Muscle of leg (tissue), 3 donors: ENCODE measurements at regions not wholly inside any gene's neighbourhood (a gene's known extent, or its start where the extent isn't known, plus 50 kb on each side); places are given as distances from the start of the nearest gene placed in this dataset.

Source experiments
- DNase-seq: peaks from one replicate; pipeline ENCODE4 v3.0.0; 2013
- H3K27ac ChIP-seq: one replicate; pipeline ENCODE4 v1.5.1; 2013; ENCODE audit warnings: mild to moderate bottlenecking, low read length, control low read depth
- H3K27me3 ChIP-seq: one replicate; pipeline ENCODE4 v1.6.1; 2013; ENCODE audit warnings: low read length; ENCODE audit not compliant: control insufficient read depth, insufficient read depth
- H3K36me3 ChIP-seq: one replicate; pipeline ENCODE4 v1.6.1; 2013; ENCODE audit warnings: low read length; ENCODE audit not compliant: control insufficient read depth, insufficient read depth
- H3K4me1 ChIP-seq: one replicate; pipeline ENCODE4 v1.6.1; 2013; ENCODE audit warnings: low read length; ENCODE audit not compliant: control insufficient read depth, insufficient read depth
- H3K4me3 ChIP-seq: one replicate; pipeline ENCODE4 v1.5.1; 2013; ENCODE audit warnings: low read length, control low read depth
- H3K9me3 ChIP-seq: replicated peaks from 2 replicates; pipeline ENCODE4 v1.6.1; 2013; ENCODE audit warnings: low read depth, low read length; ENCODE audit not compliant: control insufficient read depth
- WGBS: methylation state at CpG from one replicate; pipeline ENCODE4 v1.1.5; 2013; ENCODE audit warnings: missing lambda C conversion rate; ENCODE audit not compliant: insufficient coverage; 5-methylcytosine and 5-hydroxymethylcytosine counted together

DNA sequence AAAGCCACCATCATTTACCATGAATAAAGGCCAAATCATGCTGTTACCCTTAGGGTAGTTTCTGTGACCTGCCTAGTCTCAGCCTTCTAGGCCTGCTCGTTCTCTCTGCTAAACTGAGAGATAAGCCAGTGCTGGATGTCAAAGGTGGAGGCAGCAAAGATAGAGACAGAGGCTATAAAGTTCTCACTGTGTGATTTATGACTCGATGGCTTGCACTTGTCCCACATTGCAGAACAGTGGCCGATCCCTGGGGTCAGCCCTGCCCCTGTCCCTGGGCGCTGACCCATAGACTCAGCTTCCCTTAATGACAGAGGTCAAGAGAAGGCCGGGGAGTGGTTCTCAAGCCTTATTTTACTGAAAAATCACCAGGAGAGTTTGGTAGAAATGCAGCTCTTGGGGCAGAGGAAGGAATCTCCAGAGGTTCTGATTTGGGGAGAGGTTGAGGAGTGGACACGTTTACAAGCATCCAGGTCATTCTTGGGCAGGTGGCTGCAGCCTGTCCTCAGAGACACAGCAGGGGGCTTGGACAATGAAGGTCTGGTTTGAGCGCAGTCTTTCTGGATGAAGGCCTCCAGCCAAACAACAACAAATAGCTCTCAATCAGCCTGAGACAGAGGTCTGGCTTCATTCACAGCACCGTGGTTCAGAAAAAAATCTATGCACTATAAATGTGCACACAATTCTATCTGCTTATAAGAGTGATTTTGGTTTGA lies 143.5 kb downstream of the ACKR3 start:
- 75% methylated on average over 3 of the region's 8 CpGs for WGBS

DNA sequence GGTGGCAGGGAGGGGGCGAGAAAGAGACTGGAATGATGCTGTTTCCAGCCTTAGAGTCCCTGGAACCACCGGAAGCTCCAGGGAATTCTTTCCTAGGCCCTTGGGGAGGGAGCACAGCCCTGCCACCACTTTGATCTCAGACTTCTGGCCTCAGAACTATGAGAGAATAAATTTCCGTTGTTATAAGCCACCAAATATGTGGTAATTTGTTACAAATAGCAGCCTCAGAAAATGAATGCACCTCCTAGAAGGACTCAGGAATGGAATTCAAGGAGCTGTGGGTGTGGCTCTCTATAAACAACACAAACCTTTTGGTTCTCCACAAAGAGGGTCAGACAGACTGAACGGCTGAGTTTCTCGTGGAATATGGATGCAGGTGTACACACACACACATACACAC lies 144.5 kb downstream of the ACKR3 start:
- DNase-seq, result no peak
- peaks cover 10% of the 10 kb centered on the region for H3K27me3 ChIP-seq
- WGBS, result 53% methylated on average over 2 of the region's 5 CpGs
- no peak overlapping the region for H3K27ac ChIP-seq
- H3K4me3 ChIP-seq, result no peak overlapping the region
- H3K4me1 ChIP-seq, result no peaks in the 10 kb centered on the region
- no peaks in the 10 kb centered on the region for H3K36me3 ChIP-seq
- no peaks in the 10 kb centered on the region for H3K9me3 ChIP-seq

More for the DNA sequence above, 143.5 kb downstream of the ACKR3 start:
- H3K36me3 ChIP-seq, result no peaks in the 10 kb centered on the region
- H3K4me1 ChIP-seq, result no peaks in the 10 kb centered on the region
- H3K4me3 ChIP-seq, result no peak overlapping the region
- H3K27ac ChIP-seq, result no peak overlapping the region
- DNase-seq, result no peak
- peaks cover 8% of the 10 kb centered on the region for H3K27me3 ChIP-seq
- no peaks in the 10 kb centered on the region for H3K9me3 ChIP-seq

DNA sequence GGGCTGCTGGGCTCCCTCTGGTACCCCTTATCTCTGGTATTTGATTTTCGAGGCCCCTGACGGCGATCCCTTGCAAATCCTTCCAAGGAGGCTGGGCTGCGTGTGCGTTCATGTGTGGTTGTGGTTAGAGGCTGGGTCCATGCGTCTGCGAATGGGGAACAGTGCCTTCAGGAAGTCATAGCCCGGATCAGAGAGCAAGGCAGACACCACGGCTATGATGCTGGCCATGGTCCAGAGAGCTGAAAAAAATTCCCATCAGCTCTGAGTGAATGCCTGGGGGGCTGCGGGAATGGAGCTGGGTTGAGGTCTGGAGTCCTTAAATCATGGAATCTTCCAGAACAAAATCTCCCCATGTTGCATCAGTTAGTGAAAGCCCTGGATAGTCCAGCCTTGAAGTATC lies 145.5 kb downstream of the ACKR3 start:
- no peaks in the 10 kb centered on the region for H3K36me3 ChIP-seq
- H3K4me3 ChIP-seq, result no peak overlapping the region
- DNase-seq, result peak; percentile 33
- peaks cover 10% of the 10 kb centered on the region for H3K27me3 ChIP-seq
- no peaks in the 10 kb centered on the region for H3K9me3 ChIP-seq
- 49% methylated on average over 9 of the region's 10 CpGs for WGBS
- H3K27ac ChIP-seq, result no peak overlapping the region
- H3K4me1 ChIP-seq, result no peaks in the 10 kb centered on the region

DNA sequence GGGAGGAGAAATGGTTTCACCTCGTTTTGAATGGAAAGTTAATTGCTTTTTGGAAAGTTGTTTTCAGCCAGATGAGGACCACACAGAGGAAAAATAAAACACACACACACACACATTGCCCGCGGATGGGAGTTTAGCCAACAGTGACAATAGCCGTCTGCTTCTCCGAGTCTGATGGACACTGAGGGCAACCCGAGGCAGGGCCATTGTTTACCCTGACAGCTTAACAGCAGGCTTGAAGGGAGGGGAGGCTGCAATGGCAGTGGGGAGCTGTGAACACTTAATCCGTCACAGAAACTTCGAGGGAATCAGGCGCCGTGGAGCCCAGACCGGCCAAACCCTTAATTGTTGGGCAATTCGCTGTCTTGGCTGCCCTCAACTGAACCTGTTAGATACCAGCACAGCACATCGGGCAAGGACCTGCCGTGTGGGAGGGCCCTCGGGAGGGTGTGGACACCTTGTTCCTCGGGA lies 145.9 kb downstream of the ACKR3 start:
- 43% methylated on average over 10 of the region's 16 CpGs for WGBS
- Histone ChIP-seq H3K4me3 (no peak overlapping the region), H3K9me3 (no peaks in the 10 kb centered on the region), H3K27ac (no peak overlapping the region), H3K27me3 (peaks cover 10% of the 10 kb centered on the region), H3K4me1 (no peaks in the 10 kb centered on the region), H3K36me3 (no peaks in the 10 kb centered on the region)
- DNase-seq, result no peak

DNA sequence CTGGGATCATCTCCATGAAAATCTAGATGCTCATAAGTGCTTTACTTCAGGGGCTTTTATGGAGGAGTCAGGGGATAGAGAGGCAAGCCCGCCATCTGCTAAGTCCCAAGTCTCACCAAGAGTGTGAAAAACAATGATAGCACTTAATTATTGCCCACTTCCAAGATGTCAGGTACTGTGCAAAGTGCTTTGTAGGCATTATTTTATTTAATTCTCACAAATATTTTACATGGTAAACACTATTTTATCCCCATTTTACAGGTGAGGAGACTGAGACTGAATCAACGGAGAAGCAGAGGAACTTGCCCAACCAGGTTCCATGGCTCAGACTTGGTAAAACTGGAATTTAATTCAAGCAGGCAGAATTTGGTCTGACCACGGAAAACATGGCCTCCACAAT lies 147.5 kb downstream of the ACKR3 start:
- Histone ChIP-seq H3K27me3 (peaks cover 10% of the 10 kb centered on the region), H3K4me1 (no peaks in the 10 kb centered on the region)
- no CpG with 5 or more reads among the region's 3 CpGs for WGBS

DNA sequence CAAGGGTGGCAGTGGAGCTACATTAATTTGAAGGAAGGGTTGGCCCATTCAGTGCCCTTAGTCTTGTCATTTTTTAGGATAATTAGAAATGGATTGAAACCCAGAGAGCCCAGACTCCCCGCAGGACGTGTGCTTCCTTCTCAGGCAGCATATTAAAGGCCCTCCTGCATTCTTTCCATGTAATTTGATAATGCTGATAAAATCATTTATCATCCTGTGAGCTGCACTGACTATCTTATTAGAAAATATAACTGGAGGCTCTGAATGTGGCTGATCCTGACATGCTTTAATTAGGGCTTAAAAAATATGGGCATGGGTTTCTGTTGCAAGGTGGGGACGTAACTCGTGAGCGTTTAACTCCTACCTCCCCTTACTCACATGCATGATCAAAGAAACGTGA lies 148.1 kb downstream of the ACKR3 start:
- DNase-seq, result no peak
- H3K4me1 ChIP-seq, result no peaks in the 10 kb centered on the region
- H3K27ac ChIP-seq, result no peak overlapping the region
- peaks cover 10% of the 10 kb centered on the region for H3K27me3 ChIP-seq
- no peaks in the 10 kb centered on the region for H3K9me3 ChIP-seq
- H3K36me3 ChIP-seq, result no peaks in the 10 kb centered on the region
- no peak overlapping the region for H3K4me3 ChIP-seq
- WGBS, result no CpG with 5 or more reads among the region's 6 CpGs

More for the DNA sequence above, 147.5 kb downstream of the ACKR3 start:
- Histone ChIP-seq H3K27ac (no peak overlapping the region), H3K4me3 (no peak overlapping the region), H3K36me3 (no peaks in the 10 kb centered on the region), H3K9me3 (no peaks in the 10 kb centered on the region)
- no peak for DNase-seq

DNA sequence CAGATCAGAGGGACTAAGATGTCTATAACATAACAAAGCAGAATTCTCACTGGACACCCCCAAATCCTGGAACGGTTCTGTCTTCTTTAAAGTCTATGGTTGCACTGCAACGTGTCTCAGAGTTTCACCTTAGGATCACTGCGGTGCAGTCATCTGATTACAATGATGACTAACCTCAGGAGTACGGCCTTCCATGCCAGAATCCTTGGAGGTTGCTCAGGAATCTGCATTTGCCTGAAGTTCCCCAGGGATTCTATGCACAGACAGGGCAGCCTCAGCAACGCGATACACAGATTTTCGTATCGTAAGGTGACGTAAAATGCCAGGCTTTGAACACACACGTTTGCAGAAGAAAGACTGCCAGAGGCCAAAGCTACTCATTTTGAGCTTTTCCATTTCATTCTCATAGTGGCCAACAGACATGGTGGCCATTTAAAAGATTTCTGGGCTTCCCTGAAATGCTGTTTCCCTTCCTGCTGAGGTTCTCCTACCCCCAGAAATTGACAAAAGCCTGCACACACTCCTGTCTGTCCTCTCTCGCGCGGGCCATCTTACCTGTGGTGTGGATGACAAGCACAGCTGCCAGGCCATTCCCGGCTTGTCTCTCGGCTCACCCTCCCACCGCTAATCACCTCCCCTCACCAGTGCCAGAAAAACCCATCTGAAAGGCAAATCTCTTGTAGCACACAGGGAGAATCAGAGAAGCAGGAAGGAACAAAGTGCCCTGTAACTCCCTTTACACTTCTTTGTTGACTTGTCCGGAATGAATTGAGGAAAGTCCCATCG lies 148.8 kb downstream of the ACKR3 start:
- Histone ChIP-seq H3K27me3 (peaks cover 10% of the 10 kb centered on the region), H3K36me3 (no peaks in the 10 kb centered on the region), H3K4me3 (no peak overlapping the region), H3K9me3 (no peaks in the 10 kb centered on the region), H3K4me1 (no peaks in the 10 kb centered on the region), H3K27ac (no peak overlapping the region)
- 71% methylated on average over 14 of the region's 18 CpGs for WGBS
- no peak for DNase-seq

DNA sequence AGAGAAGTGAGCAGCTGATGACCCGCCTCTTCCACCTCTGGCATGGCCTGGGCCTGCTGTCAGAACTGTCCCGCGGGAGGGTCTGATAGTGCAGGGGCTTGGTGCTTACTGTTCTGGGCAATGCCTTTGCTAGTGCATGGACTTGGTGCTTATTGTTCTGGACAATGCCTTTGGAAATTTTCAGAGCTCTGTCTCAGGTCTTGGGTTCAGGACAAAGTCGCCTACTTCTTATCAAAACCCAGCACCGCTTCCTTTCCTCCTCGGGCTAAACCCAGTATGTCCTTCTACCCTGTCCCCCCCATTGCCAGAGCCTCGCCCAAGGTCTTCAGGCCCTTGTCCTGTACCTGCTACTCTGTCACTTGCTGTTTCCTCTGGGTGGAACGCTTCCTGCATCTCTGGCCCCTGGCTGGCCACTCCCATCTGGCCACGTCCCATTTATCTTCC lies 149.6 kb downstream of the ACKR3 start:
- Histone ChIP-seq H3K4me3 (no peak overlapping the region), H3K27ac (no peak overlapping the region), H3K9me3 (no peaks in the 10 kb centered on the region), H3K27me3 (peaks cover 10% of the 10 kb centered on the region), H3K36me3 (no peaks in the 10 kb centered on the region), H3K4me1 (no peaks in the 10 kb centered on the region)
- no peak for DNase-seq
- WGBS, result 83% methylated on average over 8 of the region's 9 CpGs

DNA sequence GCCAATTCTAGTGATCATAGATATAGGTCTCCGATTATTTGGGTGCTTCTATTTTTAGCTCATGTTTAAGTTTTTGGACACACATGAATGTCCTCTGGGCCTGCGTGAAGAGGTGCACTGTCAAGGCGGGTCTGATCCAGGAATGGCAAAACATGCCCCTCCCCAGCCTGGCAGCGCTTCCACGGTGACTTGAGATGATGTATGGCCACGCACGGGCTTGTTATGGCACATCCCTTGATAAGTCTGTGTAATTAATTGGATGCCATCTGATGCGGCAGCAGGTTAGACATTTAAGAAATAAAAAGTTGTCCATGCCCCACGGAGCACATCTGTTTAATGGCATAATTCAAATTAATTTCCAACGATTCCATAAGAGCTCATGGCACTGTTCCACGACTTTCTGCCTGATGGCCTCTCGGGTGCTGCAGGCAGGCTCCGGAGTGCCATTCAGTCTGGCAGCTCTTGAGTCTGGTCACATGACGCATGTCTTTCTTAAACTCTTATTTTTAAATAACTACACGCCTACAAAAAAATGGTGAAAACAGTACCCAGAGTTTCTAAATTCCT lies 151.4 kb downstream of the ACKR3 start:
- WGBS, result 68% methylated on average over 9 of the region's 15 CpGs
- DNase-seq, result no peak
- Histone ChIP-seq H3K36me3 (no peaks in the 10 kb centered on the region), H3K4me1 (no peaks in the 10 kb centered on the region), H3K9me3 (no peaks in the 10 kb centered on the region), H3K27me3 (peaks cover 6% of the 10 kb centered on the region), H3K27ac (no peak overlapping the region), H3K4me3 (no peak overlapping the region)

DNA sequence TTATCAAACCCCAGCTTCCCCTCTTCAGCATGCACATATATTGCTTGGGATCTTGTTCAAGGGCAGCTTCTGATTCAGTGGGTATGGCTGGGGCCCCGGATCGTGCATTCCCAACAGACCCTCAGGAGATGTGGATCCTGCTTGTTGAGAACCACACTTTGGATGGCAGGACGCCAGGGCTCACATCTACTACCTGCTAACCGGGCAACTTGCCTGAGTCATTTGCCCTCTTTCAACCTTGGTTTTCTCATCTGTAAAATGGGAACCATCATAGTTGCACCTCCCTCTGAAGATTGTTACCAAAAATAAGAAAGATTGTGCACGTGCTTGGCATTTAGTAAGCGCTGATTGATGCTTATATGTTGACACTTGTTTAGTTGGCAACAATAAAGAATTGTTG lies 154.6 kb downstream of the ACKR3 start:
- no peaks in the 10 kb centered on the region for H3K36me3 ChIP-seq
- DNase-seq, result no peak
- no peak overlapping the region for H3K4me3 ChIP-seq
- 92% methylated on average over 2 of the region's 6 CpGs for WGBS
- no peak overlapping the region for H3K27ac ChIP-seq
- no peaks in the 10 kb centered on the region for H3K27me3 ChIP-seq
- H3K9me3 ChIP-seq, result no peaks in the 10 kb centered on the region
- peaks cover 4% of the 10 kb centered on the region for H3K4me1 ChIP-seq
